Hepatocyte (in vitro differentiated cells): ENCODE measurements at regions not wholly inside any gene's neighbourhood (a gene's known extent, or its start where the extent isn't known, plus 50 kb on each side); places are given as distances from the start of the nearest gene placed in this dataset.

Source experiments
- CTCF ChIP-seq: fragments of 200-600 bp; sonication (generic); IDR thresholded peaks from 2 replicates; pipeline ENCODE4 v1.5.1; 2016; ENCODE audit warnings: antibody characterized with exemption, mild to moderate bottlenecking; ENCODE audit not compliant: poor library complexity
- EZH2 ChIP-seq: fragments of 200-600 bp; sonication (generic); IDR thresholded peaks from 2 replicates; pipeline ENCODE4 v1.6.1; 2016; ENCODE audit warnings: antibody characterized with exemption, mild to moderate bottlenecking, borderline replicate concordance
- EZH2phosphoT487 ChIP-seq: fragments of 200-600 bp; sonication (generic); IDR thresholded peaks from one replicate; pipeline ENCODE4 v1.6.1; 2018; ENCODE audit warnings: antibody characterized with exemption, mild to moderate bottlenecking, low read depth, moderate library complexity; ENCODE audit not compliant: unreplicated experiment, severe bottlenecking

- TF ChIP-seq CTCF = no peak
- no peak for TF ChIP-seq EZH2
- TF ChIP-seq EZH2phosphoT487 = no peak
These were observed 207.1 kb downstream of the NDUFA10 start for GRCh38 chr2:239818086-239818485.
